ENCODE measurements at regions not wholly inside any gene's neighbourhood (a gene's known extent, or its start where the extent isn't known, plus 50 kb on each side); places are given as distances from the start of the nearest gene placed in this dataset.

- Histone ChIP-seq H3K4me1 (no peaks in the 10 kb centered on the region), H3K36me3 (no peaks in the 10 kb centered on the region), H3K4me3 (no peak overlapping the region), H3K27ac (no peak overlapping the region), H3K27me3 (no peaks in the 10 kb centered on the region), H3K9me3 (no peaks in the 10 kb centered on the region)
- no peak for DNase-seq
- 25% methylated on average over 5 of the region's 5 CpGs for WGBS (ENCODE audit: insufficient coverage, low coverage, low lambda C conversion rate, missing lambda C conversion rate)
- intact Hi-C loops (cut with DNase I) = no loop called here
- no peak for ATAC-seq
- TF ChIP-seq CTCF (IDR thresholded peaks at IDR 0.05) (no peak), POLR2A (IDR thresholded peaks at IDR 0.05) (no peak)
Observed at GRCh38 chr5:166860426-166860825, 1431.0 kb upstream of the WWC1 start.

- no peak for TF ChIP-seq POLR2A (IDR thresholded peaks at IDR 0.05)
- TF ChIP-seq CTCF (IDR thresholded peaks at IDR 0.05) = no peak
- Histone ChIP-seq H3K4me3 (no peak overlapping the region), H3K27ac (no peak overlapping the region), H3K4me1 (no peaks in the 10 kb centered on the region), H3K9me3 (no peaks in the 10 kb centered on the region), H3K27me3 (no peaks in the 10 kb centered on the region), H3K36me3 (no peaks in the 10 kb centered on the region)
- WGBS (ENCODE audit: insufficient coverage, low coverage, low lambda C conversion rate, missing lambda C conversion rate) = 74% methylated on average over 5 of the region's 5 CpGs
- no peak for DNase-seq
- ATAC-seq = no peak
- intact Hi-C loops (cut with DNase I) = no loop called here
Observed at GRCh38 chr5:166862581-166862980, 1428.9 kb upstream of the WWC1 start.

- Histone ChIP-seq H3K9me3 (no peaks in the 10 kb centered on the region), H3K27me3 (no peaks in the 10 kb centered on the region), H3K27ac (no peak overlapping the region), H3K36me3 (no peaks in the 10 kb centered on the region), H3K4me3 (no peak overlapping the region), H3K4me1 (no peaks in the 10 kb centered on the region)
- 66% methylated on average over 6 of the region's 6 CpGs for WGBS (ENCODE audit: insufficient coverage, low coverage, low lambda C conversion rate, missing lambda C conversion rate)
- TF ChIP-seq CTCF (IDR thresholded peaks at IDR 0.05) = no peak
- no peak for TF ChIP-seq POLR2A (IDR thresholded peaks at IDR 0.05)
- ATAC-seq (no peak), DNase-seq (no peak)
- intact Hi-C loops (cut with DNase I) = no loop called here
Observed at GRCh38 chr5:166865206-166865605, 1426.2 kb upstream of the WWC1 start.

- Histone ChIP-seq H3K36me3 (no peaks in the 10 kb centered on the region), H3K27me3 (no peaks in the 10 kb centered on the region), H3K4me1 (no peaks in the 10 kb centered on the region), H3K9me3 (no peaks in the 10 kb centered on the region), H3K4me3 (no peak overlapping the region), H3K27ac (no peak overlapping the region)
- ATAC-seq (no peak), DNase-seq (no peak)
- TF ChIP-seq CTCF (IDR thresholded peaks at IDR 0.05) (no peak), POLR2A (IDR thresholded peaks at IDR 0.05) (no peak)
- WGBS (ENCODE audit: insufficient coverage, low coverage, low lambda C conversion rate, missing lambda C conversion rate) = 69% methylated on average over 9 of the region's 9 CpGs
- intact Hi-C loops (cut with DNase I) = no loop called here
Observed at GRCh38 chr5:166880456-166880855, 1411.0 kb upstream of the WWC1 start.

- ATAC-seq (no peak), DNase-seq (no peak)
- Histone ChIP-seq H3K4me3 (no peak overlapping the region), H3K27ac (no peak overlapping the region), H3K4me1 (no peaks in the 10 kb centered on the region), H3K36me3 (no peaks in the 10 kb centered on the region), H3K9me3 (no peaks in the 10 kb centered on the region), H3K27me3 (no peaks in the 10 kb centered on the region)
- intact Hi-C loops (cut with DNase I) = no loop called here
- TF ChIP-seq POLR2A (IDR thresholded peaks at IDR 0.05) = no peak
- TF ChIP-seq CTCF (IDR thresholded peaks at IDR 0.05) = no peak
- 50% methylated on average over 8 of the region's 8 CpGs for WGBS (ENCODE audit: insufficient coverage, low coverage, low lambda C conversion rate, missing lambda C conversion rate)
Observed at GRCh38 chr5:166881802-166882201, 1409.6 kb upstream of the WWC1 start.
